ENCODE measurements at regions not wholly inside any gene's neighbourhood (a gene's known extent, or its start where the extent isn't known, plus 50 kb on each side); places are given as distances from the start of the nearest gene placed in this dataset.

DNA sequence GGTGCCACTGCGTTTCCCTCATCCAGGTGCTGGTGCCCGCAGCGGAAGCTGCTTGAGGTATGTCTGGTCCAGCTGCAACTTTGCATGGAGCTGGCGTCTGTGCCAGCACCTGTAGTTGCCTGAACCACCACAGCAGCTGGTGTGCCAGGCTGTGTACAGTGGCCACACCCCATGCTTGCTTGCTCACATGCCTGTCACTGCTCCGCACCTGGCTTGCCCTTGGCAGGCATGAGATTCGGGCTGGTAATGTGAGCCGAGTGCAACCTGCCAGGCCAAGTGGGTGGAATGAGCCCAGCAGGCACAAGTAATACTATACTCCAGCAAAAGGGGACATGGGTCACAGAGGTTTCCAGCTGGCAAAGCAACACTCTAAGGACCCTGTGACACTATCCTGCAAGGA, 1123.3 kb upstream of the ACVR2A start:
- DNase-seq, result no peak
- Histone ChIP-seq H3K36me3 (no peaks in the 10 kb centered on the region), H3K27ac (no peak overlapping the region), H3K4me3 (no peak overlapping the region), H3K9me3 (no peaks in the 10 kb centered on the region), H3K4me1 (no peaks in the 10 kb centered on the region), H3K27me3 (no peaks in the 10 kb centered on the region)
- intact Hi-C loops (cut with DNase I; ENCODE audit: low total_unique reads), result no loop called here
- no peak for TF ChIP-seq POLR2A (IDR thresholded peaks at IDR 0.05)
- TF ChIP-seq, protein P1, sequence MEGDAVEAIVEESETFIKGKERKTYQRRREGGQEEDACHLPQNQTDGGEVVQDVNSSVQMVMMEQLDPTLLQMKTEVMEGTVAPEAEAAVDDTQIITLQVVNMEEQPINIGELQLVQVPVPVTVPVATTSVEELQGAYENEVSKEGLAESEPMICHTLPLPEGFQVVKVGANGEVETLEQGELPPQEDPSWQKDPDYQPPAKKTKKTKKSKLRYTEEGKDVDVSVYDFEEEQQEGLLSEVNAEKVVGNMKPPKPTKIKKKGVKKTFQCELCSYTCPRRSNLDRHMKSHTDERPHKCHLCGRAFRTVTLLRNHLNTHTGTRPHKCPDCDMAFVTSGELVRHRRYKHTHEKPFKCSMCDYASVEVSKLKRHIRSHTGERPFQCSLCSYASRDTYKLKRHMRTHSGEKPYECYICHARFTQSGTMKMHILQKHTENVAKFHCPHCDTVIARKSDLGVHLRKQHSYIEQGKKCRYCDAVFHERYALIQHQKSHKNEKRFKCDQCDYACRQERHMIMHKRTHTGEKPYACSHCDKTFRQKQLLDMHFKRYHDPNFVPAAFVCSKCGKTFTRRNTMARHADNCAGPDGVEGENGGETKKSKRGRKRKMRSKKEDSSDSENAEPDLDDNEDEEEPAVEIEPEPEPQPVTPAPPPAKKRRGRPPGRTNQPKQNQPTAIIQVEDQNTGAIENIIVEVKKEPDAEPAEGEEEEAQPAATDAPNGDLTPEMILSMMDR (IDR thresholded peaks at IDR 0.05), result no peak

- Histone ChIP-seq H3K36me3 (no peaks in the 10 kb centered on the region), H3K4me3 (no peak overlapping the region), H3K27ac (no peak overlapping the region), H3K4me1 (no peaks in the 10 kb centered on the region), H3K27me3 (no peaks in the 10 kb centered on the region), H3K9me3 (no peaks in the 10 kb centered on the region)
- no peak for DNase-seq
- TF ChIP-seq, protein P1 (IDR thresholded peaks at IDR 0.05), result no peak
- no peak for TF ChIP-seq POLR2A (IDR thresholded peaks at IDR 0.05)
- intact Hi-C loops (cut with DNase I; ENCODE audit: low total_unique reads), result no loop called here
These were observed 1124.7 kb upstream of the ACVR2A start for GRCh38 chr2:146720170-146720569.

- no peak overlapping the region for H3K4me3 ChIP-seq
- no peaks in the 10 kb centered on the region for H3K27me3 ChIP-seq
- no peak for TF ChIP-seq POLR2A (IDR thresholded peaks at IDR 0.05)
- TF ChIP-seq, protein P1 (IDR thresholded peaks at IDR 0.05), result no peak
- no peak for DNase-seq
- intact Hi-C loops (cut with DNase I; ENCODE audit: low total_unique reads), result no loop called here
- no peaks in the 10 kb centered on the region for H3K36me3 ChIP-seq
- H3K27ac ChIP-seq, result no peak overlapping the region
- H3K9me3 ChIP-seq, result no peaks in the 10 kb centered on the region
- no peaks in the 10 kb centered on the region for H3K4me1 ChIP-seq
These were observed 1128.2 kb upstream of the ACVR2A start for GRCh38 chr2:146716591-146716990.

- Histone ChIP-seq H3K36me3 (no peaks in the 10 kb centered on the region), H3K9me3 (no peaks in the 10 kb centered on the region), H3K4me3 (no peak overlapping the region), H3K27me3 (no peaks in the 10 kb centered on the region), H3K4me1 (no peaks in the 10 kb centered on the region), H3K27ac (no peak overlapping the region)
- intact Hi-C loops (cut with DNase I; ENCODE audit: low total_unique reads), result no loop called here
- TF ChIP-seq, protein P1 (IDR thresholded peaks at IDR 0.05), result no peak
- TF ChIP-seq POLR2A (IDR thresholded peaks at IDR 0.05), result no peak
- no peak for DNase-seq
These were observed 1135.8 kb upstream of the ACVR2A start for GRCh38 chr2:146709004-146709403.

DNA sequence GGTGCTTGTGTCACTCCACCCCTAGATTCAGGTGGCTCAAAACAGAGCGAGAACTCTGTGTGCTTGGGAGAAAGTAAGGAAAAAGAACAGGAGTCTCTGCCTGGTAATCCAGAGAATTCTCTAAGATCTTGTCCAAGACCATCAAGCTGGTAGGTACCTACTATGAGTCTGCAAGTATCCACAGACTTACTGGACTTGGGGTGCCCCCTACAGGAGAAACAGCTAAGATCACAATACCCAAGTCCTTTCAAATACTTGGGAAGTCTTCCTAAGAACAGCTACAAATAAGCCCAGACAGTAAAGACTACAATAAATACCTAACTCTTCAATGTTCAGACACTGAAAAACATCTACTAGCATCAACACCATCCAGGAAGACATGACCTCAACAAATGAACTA, 1143.6 kb upstream of the ACVR2A start:
- Histone ChIP-seq H3K27ac (no peak overlapping the region), H3K4me1 (no peaks in the 10 kb centered on the region), H3K27me3 (no peaks in the 10 kb centered on the region), H3K36me3 (no peaks in the 10 kb centered on the region), H3K4me3 (no peak overlapping the region), H3K9me3 (no peaks in the 10 kb centered on the region)
- intact Hi-C loops (cut with DNase I; ENCODE audit: low total_unique reads), result no loop called here
- TF ChIP-seq, protein P1 (IDR thresholded peaks at IDR 0.05), result no peak
- no peak for TF ChIP-seq POLR2A (IDR thresholded peaks at IDR 0.05)
- no peak for DNase-seq

All from uterus (tissue), 3 donors.